ENCODE measurements at regions not wholly inside any gene's neighbourhood (a gene's known extent, or its start where the extent isn't known, plus 50 kb on each side); places are given as distances from the start of the nearest gene placed in this dataset.
"Not testable (repeated sequence)": the region's sequence is repeated elsewhere in the genome, so short reads cannot be mapped to it uniquely, and the experiment has no call there.

DNA sequence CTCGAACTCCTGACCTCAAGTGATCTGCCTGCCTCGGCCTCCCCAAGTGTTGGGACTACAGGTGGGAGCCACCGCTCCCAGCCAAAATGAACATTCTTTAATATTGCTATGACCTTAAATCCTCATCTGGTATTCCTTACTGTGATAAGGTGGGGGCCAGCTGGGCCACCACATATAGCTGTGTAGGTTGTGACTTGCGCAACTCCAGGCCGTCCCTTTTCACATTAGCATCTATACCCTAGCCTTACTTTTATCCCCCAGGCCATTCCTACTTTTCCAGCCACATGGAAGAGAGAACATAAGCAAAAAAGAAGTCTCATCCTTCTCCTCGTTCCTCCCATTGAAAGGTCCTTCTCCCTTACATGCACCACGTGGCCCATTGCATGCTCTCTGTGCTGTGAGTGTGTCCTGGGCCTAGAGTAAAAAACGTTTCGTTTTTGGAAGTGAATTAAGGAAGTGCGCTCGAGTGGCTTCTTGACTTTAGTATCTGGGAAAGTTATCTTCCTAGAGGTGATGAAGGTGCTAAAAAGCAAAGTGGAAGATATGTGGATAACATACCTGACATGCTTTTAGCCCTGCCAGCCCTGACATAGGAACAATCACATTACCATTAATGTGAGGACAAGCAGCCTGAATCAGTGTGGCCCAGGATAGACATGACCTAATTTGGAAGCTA, 56.8 kb upstream of the KIF13A start:
- H3K27ac Mint-ChIP-seq = no peak overlapping the region
- intact Hi-C loops (cut with micrococcal nuclease) = no loop called here
- POLR2A ChIA-PET = no interaction called here
- ATAC-seq (no peak), DNase-seq (no peak)
- CTCF ChIA-PET = no interaction called here
- no peaks in the 10 kb centered on the region for H3K36me3 Mint-ChIP-seq (ENCODE audit: low read depth)
- peaks cover 3% of the 10 kb centered on the region for H3K27me3 Mint-ChIP-seq
- H3K4me1 Mint-ChIP-seq (ENCODE audit: low read depth) = no peaks in the 10 kb centered on the region
- H3K4me3 Mint-ChIP-seq = no peak overlapping the region
- TF ChIP-seq, protein P1, sequence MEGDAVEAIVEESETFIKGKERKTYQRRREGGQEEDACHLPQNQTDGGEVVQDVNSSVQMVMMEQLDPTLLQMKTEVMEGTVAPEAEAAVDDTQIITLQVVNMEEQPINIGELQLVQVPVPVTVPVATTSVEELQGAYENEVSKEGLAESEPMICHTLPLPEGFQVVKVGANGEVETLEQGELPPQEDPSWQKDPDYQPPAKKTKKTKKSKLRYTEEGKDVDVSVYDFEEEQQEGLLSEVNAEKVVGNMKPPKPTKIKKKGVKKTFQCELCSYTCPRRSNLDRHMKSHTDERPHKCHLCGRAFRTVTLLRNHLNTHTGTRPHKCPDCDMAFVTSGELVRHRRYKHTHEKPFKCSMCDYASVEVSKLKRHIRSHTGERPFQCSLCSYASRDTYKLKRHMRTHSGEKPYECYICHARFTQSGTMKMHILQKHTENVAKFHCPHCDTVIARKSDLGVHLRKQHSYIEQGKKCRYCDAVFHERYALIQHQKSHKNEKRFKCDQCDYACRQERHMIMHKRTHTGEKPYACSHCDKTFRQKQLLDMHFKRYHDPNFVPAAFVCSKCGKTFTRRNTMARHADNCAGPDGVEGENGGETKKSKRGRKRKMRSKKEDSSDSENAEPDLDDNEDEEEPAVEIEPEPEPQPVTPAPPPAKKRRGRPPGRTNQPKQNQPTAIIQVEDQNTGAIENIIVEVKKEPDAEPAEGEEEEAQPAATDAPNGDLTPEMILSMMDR (IDR thresholded peaks at IDR 0.05) = no peak
- H3K9me3 Mint-ChIP-seq = no peaks in the 10 kb centered on the region

DNA sequence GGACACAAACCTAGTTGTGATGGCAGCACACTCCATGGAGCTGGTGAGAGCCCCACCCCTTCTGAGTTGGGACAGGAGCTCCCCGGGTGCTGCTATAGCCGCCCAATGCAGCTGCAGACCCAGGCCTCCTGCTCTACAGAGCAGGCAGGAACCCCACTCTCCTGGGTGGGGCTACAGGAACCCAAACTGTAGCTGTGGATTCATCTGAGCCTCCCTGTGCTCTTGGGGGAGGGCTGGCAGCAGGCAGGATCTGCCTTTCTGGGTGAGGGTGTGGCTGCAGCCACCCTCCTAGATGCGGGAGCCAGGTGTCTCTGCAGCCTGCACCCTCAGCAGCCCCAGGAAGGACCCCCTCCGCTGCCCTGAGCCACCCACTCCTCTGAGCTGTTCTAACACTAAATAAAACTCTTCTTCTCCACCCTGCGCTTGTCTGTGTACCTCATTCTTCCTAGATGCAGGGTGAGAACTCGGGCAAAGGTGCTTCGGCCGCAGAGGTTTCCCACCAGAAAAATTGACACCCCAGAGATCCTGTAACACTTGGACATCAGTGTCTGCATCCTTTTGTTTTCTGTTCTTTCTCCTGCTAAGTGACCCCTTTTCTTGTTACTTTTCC, 55.2 kb upstream of the KIF13A start:
- no peaks in the 10 kb centered on the region for H3K9me3 Mint-ChIP-seq

DNA sequence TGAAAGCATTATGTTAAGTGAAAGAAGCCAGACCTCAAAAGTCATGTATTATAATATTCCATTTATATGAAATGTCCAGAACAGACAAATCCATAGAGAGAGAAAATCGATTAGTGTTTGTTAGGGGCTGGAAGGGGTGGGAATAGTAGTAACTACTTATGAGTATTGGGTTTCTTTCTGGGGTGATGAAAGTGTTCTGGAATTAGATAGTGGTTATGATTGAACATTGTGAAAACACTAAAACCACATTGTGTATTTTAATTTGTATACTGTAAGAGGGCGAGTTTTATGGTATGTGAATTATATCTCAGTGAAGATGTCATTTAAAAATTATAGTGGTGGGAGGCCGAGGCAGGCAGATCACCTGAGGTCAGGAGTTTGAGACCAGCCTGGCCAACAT, 52.0 kb upstream of the KIF13A start:
- TF ChIP-seq, protein P1 (IDR thresholded peaks at IDR 0.05) = no peak
- Mint-ChIP-seq H3K27ac (no peak overlapping the region), H3K36me3 (ENCODE audit: low read depth) (no peaks in the 10 kb centered on the region), H3K27me3 (peaks cover 1% of the 10 kb centered on the region), H3K4me3 (no peak overlapping the region), H3K4me1 (ENCODE audit: low read depth) (no peaks in the 10 kb centered on the region), H3K9me3 (no peaks in the 10 kb centered on the region)
- intact Hi-C loops (cut with micrococcal nuclease) = no loop called here
- ChIA-PET POLR2A (interaction anchor here (0.6 kb wide), 1 partner anchor 60 kb away, joined by 3 read pairs; no protein-coding TSS in a partner anchor), CTCF (no interaction called here)
- DNase-seq (no peak), ATAC-seq (no peak)

More for the DNA sequence above, 55.2 kb upstream of the KIF13A start:
- ChIA-PET POLR2A (interaction anchor here (0.7 kb wide), 1 partner anchor 529 kb away, joined by 3 read pairs; no protein-coding TSS in a partner anchor), CTCF (no interaction called here)
- DNase-seq (no peak), ATAC-seq (no peak)
- Mint-ChIP-seq H3K4me1 (ENCODE audit: low read depth) (no peaks in the 10 kb centered on the region), H3K27ac (no peak overlapping the region), H3K36me3 (ENCODE audit: low read depth) (no peaks in the 10 kb centered on the region), H3K27me3 (peaks cover 3% of the 10 kb centered on the region), H3K4me3 (no peak overlapping the region)
- intact Hi-C loops (cut with micrococcal nuclease) = no loop called here
- TF ChIP-seq, protein P1 (IDR thresholded peaks at IDR 0.05) = no peak

DNA sequence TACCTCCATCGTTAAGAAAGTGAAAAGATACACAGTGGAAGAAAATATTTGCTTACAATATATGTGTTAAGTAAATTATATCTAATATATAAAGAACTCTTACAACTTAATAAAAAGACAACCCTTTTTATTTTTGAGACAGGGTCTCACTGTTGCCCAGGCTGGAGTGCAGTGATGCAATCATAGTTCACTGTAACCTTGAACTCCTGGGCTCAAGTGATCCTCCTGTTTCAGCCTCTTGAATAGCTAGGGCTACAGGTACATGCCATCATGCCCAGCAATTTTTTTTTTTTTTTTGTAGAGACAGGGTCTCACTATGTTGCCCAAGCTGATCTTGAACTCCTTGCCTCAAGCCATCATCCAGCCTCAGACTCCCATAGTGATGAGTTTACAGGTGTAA, 50.8 kb upstream of the KIF13A start:
- DNase-seq; H3K27ac Mint-ChIP-seq; CTCF ChIA-PET; H3K27me3 Mint-ChIP-seq; ATAC-seq; H3K9me3 Mint-ChIP-seq; H3K4me3 Mint-ChIP-seq; intact Hi-C loops (cut with micrococcal nuclease); H3K36me3 Mint-ChIP-seq (ENCODE audit: low read depth); H3K4me1 Mint-ChIP-seq (ENCODE audit: low read depth); POLR2A ChIA-PET: not testable (repeated sequence)
